ENCODE measurements at regions not wholly inside any gene's neighbourhood (a gene's known extent, or its start where the extent isn't known, plus 50 kb on each side); places are given as distances from the start of the nearest gene placed in this dataset.

GRCh38 chr5:62948301-62948700 is 369.7 kb downstream of the LRRC70 start:
- H3K27ac ChIP-seq, result no peak overlapping the region
- DNase-seq (ENCODE audit: low spot score in 2 of 2), result no peak
- intact Hi-C loops (cut with DNase I), result no loop called here
- H3K4me1 ChIP-seq, result no peaks in the 10 kb centered on the region
- H3K9me3 ChIP-seq, result no peaks in the 10 kb centered on the region
- H3K27me3 ChIP-seq, result no peaks in the 10 kb centered on the region
- no peak for TF ChIP-seq CTCF (IDR thresholded peaks at IDR 0.05)
- no peaks in the 10 kb centered on the region for H3K36me3 ChIP-seq
- no peak overlapping the region for H3K4me3 ChIP-seq

GRCh38 chr5:62942384-62942783 is 363.8 kb downstream of the LRRC70 start:
- H3K27me3 ChIP-seq, result no peaks in the 10 kb centered on the region
- H3K36me3 ChIP-seq, result no peaks in the 10 kb centered on the region
- H3K27ac ChIP-seq, result no peak overlapping the region
- H3K4me3 ChIP-seq, result no peak overlapping the region
- no peaks in the 10 kb centered on the region for H3K9me3 ChIP-seq
- DNase-seq (ENCODE audit: low spot score in 2 of 2), result no peak
- peaks cover 0 to 8% of the 10 kb centered on the region in 2 donors for H3K4me1 ChIP-seq
- intact Hi-C loops (cut with DNase I), result no loop called here
- TF ChIP-seq CTCF (IDR thresholded peaks at IDR 0.05), result no peak

GRCh38 chr5:62938927-62939326 is 360.3 kb downstream of the LRRC70 start:
- Histone ChIP-seq H3K27ac (peak overlapping the region in 1 of 2 donors; percentile 46), H3K36me3 (no peaks in the 10 kb centered on the region), H3K9me3 (no peaks in the 10 kb centered on the region), H3K27me3 (no peaks in the 10 kb centered on the region), H3K4me3 (no peak overlapping the region), H3K4me1 (peaks cover 0 to 9% of the 10 kb centered on the region in 2 donors)
- DNase-seq (ENCODE audit: low spot score in 2 of 2), result no peak
- no peak for TF ChIP-seq CTCF (IDR thresholded peaks at IDR 0.05)
- intact Hi-C loops (cut with DNase I), result no loop called here

- Histone ChIP-seq H3K27me3 (no peaks in the 10 kb centered on the region), H3K36me3 (no peaks in the 10 kb centered on the region), H3K4me3 (no peak overlapping the region), H3K9me3 (no peaks in the 10 kb centered on the region), H3K4me1 (peaks cover 0 to 9% of the 10 kb centered on the region in 2 donors), H3K27ac (peak overlapping the region; percentile 9 to 46)
- no peak for TF ChIP-seq CTCF (IDR thresholded peaks at IDR 0.05)
- no peak for DNase-seq (ENCODE audit: low spot score in 2 of 2)
- intact Hi-C loops (cut with DNase I), result no loop called here
Observed at GRCh38 chr5:62937661-62938558, 359.3 kb downstream of the LRRC70 start.

- no peak for TF ChIP-seq CTCF (IDR thresholded peaks at IDR 0.05)
- Histone ChIP-seq H3K4me1 (peaks cover 0 to 9% of the 10 kb centered on the region in 2 donors), H3K9me3 (no peaks in the 10 kb centered on the region), H3K27ac (no peak overlapping the region), H3K27me3 (no peaks in the 10 kb centered on the region), H3K36me3 (no peaks in the 10 kb centered on the region), H3K4me3 (no peak overlapping the region)
- DNase-seq (ENCODE audit: low spot score in 2 of 2), result no peak
- intact Hi-C loops (cut with DNase I), result no loop called here
Observed at GRCh38 chr5:62935660-62936059, 357.0 kb downstream of the LRRC70 start.

All from ascending aorta (tissue), 2 donors.